Suprapubic skin (tissue), 4 donors: ENCODE measurements at regions not wholly inside any gene's neighbourhood (a gene's known extent, or its start where the extent isn't known, plus 50 kb on each side); places are given as distances from the start of the nearest gene placed in this dataset.
"Not testable (repeated sequence)": the region's sequence is repeated elsewhere in the genome, so short reads cannot be mapped to it uniquely, and the experiment has no call there.

ENCODE experiments used
- DNase-seq, 2 donors: peaks; one replicate each; pipeline ENCODE4 v3.0.0-alpha.2; 2019; ENCODE audit warnings: low spot score in 2 of 2
- H3K27ac ChIP-seq: fragments of 200-600 bp; sonication (generic); one replicate; pipeline ENCODE4 v1.5.1; 2019
- H3K27me3 ChIP-seq: fragments of 200-600 bp; sonication (generic); one replicate; pipeline ENCODE4 v1.5.1; 2019
- H3K36me3 ChIP-seq: fragments of 200-600 bp; sonication (generic); one replicate; pipeline ENCODE4 v1.5.1; 2019
- H3K4me1 ChIP-seq: fragments of 200-600 bp; sonication (generic); one replicate; pipeline ENCODE4 v1.5.1; 2019
- H3K4me3 ChIP-seq: fragments of 200-600 bp; sonication (generic); one replicate; pipeline ENCODE4 v1.5.1; 2019; ENCODE audit warnings: mild to moderate bottlenecking
- H3K9me3 ChIP-seq: fragments of 200-600 bp; sonication (generic); one replicate; pipeline ENCODE4 v1.5.1; 2019
- CTCF ChIP-seq, 2 donors: fragments of 200-600 bp in 1 of 2; fragments of 450-650 bp in 1 of 2; sonication (generic) in 1 of 2; IDR thresholded peaks; one replicate each; pipeline ENCODE4 v1.5.1; 2016 to 2019; ENCODE audit warnings: antibody characterized with exemption in 2 of 2, mild to moderate bottlenecking in 1 of 2, moderate library complexity in 1 of 2
- EP300 ChIP-seq: sonication (generic); formaldehyde crosslinking; IDR thresholded peaks from one replicate; pipeline ENCODE4 v1.6.1; 2017; ENCODE audit warnings: antibody characterized with exemption
- POLR2A ChIP-seq, 2 donors: fragments of 450-650 bp; IDR thresholded peaks; one replicate each; pipeline ENCODE4 v1.6.1; 2017; ENCODE audit warnings: antibody characterized with exemption in 2 of 2, mild to moderate bottlenecking in 2 of 2, moderate library complexity in 2 of 2
- POLR2AphosphoS5 ChIP-seq, 3 donors: sonication (generic); formaldehyde crosslinking; IDR thresholded peaks; one replicate each; pipeline ENCODE4 v1.6.1; 2017; ENCODE audit warnings: antibody characterized with exemption in 3 of 3
- WGBS: methylation state at CpG from one replicate; pipeline ENCODE4 v1.1.5; 2018; 5-methylcytosine and 5-hydroxymethylcytosine counted together

GRCh38 chr2:125330133-125330532 is 1305.0 kb downstream of the CNTNAP5 start:
- Histone ChIP-seq H3K4me3 (no peak overlapping the region), H3K27ac (no peak overlapping the region), H3K27me3 (no peaks in the 10 kb centered on the region), H3K4me1 (no peaks in the 10 kb centered on the region), H3K9me3 (no peaks in the 10 kb centered on the region), H3K36me3 (no peaks in the 10 kb centered on the region)
- no peak for DNase-seq
- TF ChIP-seq CTCF (IDR thresholded peaks at IDR 0.05) (no peak), POLR2AphosphoS5 (IDR thresholded peaks at IDR 0.05) (no peak), EP300 (no peak), POLR2A (IDR thresholded peaks at IDR 0.05) (no peak)

DNA sequence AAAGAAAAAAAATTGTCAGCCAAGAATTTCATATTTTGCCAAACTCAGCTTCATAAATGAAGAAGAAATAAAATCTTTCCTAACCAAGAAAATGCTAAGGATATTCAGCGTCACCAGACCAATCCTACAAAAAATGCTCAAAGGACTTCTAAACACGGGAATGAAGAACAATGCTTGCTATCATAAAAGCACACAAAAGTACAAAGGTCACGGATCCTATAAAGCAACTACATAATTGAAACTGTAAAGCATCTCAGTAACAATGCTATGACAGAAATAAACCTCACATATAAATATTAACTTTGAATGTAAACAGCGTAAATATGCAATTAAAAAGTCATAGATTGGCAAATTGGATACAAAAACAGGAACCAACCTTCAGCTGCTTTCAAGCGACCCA is 1314.6 kb upstream of the GYPC start:
- no peak overlapping the region for H3K27ac ChIP-seq
- no peaks in the 10 kb centered on the region for H3K36me3 ChIP-seq
- no peaks in the 10 kb centered on the region for H3K4me1 ChIP-seq
- TF ChIP-seq CTCF (IDR thresholded peaks at IDR 0.05) (no peak), POLR2AphosphoS5 (IDR thresholded peaks at IDR 0.05) (no peak), POLR2A (IDR thresholded peaks at IDR 0.05) (no peak), EP300 (no peak)
- DNase-seq, result no peak
- no peaks in the 10 kb centered on the region for H3K9me3 ChIP-seq
- no peaks in the 10 kb centered on the region for H3K27me3 ChIP-seq
- 89% methylated on average over 5 of the region's 5 CpGs for WGBS
- H3K4me3 ChIP-seq, result no peak overlapping the region

DNA sequence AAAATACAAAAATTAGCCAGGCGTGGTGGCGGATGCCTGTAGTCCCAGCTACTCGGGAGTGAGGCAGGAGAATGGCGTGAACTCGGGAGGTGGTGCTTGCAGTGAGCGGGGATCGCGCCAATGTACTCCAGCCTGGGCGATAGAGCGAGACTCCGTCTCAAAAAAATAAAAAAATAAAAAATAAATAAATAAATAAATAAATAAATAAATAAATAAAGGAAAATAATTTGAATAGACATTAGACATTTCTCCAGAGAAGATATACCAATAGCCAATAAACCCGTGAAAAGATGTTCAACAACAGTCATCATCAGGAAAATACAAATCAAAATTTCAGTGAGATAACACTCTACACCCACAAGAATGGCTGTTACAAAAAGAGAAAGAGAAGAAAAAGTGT is 1302.4 kb upstream of the GYPC start:
- not testable (repeated sequence) for H3K27ac ChIP-seq, H3K4me1 ChIP-seq, H3K4me3 ChIP-seq, H3K27me3 ChIP-seq, H3K36me3 ChIP-seq, H3K9me3 ChIP-seq, DNase-seq
- WGBS, result 92% methylated on average over 12 of the region's 12 CpGs

DNA sequence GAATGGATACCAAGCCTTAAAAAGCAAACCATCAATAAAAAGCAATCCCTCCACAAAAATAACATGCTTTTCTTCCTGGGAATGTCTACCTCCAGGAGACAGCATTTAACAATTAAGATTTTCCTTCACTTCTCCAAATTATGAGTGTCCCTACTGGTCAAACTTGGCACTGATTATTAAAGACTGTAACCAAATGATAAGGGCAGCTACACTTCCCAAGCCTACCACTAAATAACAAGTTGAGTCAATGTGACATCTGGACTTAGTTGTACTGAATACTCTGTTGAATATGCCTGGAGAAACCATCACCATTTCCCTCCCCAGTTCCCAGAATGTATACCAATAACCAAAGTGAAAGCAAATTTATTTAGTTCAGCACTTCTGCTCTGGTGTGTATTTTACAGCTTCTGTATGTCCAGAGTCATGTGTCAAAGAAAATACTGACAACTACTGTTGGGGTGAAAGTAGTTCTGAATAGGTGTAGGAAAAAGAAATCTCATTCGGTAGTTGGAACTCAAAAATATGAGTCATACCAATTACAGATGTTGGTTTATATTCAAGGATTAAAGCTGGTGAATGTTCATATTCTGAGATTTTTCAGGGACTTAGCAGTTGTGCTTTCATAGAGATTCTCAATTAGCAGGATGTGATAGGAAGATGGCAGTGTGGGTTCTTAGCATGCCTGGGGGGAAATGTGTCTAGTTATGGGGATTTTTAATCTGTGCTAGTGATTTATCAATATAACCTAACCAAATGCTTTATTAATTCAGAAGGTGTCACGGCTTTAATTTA is 1291.6 kb upstream of the GYPC start:
- peaks cover 3% of the 10 kb centered on the region for H3K9me3 ChIP-seq
- H3K27me3 ChIP-seq, result no peaks in the 10 kb centered on the region
- H3K36me3 ChIP-seq, result no peaks in the 10 kb centered on the region
- TF ChIP-seq EP300, result no peak
- no peak for TF ChIP-seq POLR2A (IDR thresholded peaks at IDR 0.05)
- no peak for TF ChIP-seq POLR2AphosphoS5 (IDR thresholded peaks at IDR 0.05)
- no peak for TF ChIP-seq CTCF (IDR thresholded peaks at IDR 0.05)
- no peak overlapping the region for H3K4me3 ChIP-seq
- no peak for DNase-seq
- no peaks in the 10 kb centered on the region for H3K4me1 ChIP-seq
- WGBS, result 58% methylated on average over 2 of the region's 2 CpGs
- H3K27ac ChIP-seq, result no peak overlapping the region

DNA sequence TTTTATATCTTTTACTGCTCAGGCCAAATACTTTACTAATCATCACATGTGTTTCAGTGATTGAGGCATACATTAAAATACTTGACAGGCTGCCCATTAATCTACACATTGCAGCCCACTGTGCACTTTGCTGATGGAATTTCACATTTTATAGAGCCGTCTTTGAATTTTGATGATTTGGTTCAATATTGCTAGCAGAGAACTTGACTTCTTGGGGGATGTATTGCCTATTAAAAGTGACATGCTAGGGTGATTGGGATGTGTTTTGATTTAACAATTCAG is 1291.0 kb upstream of the GYPC start:
- TF ChIP-seq POLR2A (IDR thresholded peaks at IDR 0.05) (no peak), EP300 (no peak), CTCF (IDR thresholded peaks at IDR 0.05) (no peak), POLR2AphosphoS5 (IDR thresholded peaks at IDR 0.05) (no peak)
- H3K9me3 ChIP-seq, result peaks cover 3% of the 10 kb centered on the region
- H3K4me3 ChIP-seq, result no peak overlapping the region
- H3K36me3 ChIP-seq, result no peaks in the 10 kb centered on the region
- DNase-seq, result no peak
- WGBS, result 66% methylated on average over 1 of the region's 1 CpG
- H3K27me3 ChIP-seq, result no peaks in the 10 kb centered on the region
- H3K27ac ChIP-seq, result no peak overlapping the region
- H3K4me1 ChIP-seq, result no peaks in the 10 kb centered on the region

GRCh38 chr2:125371867-125372266 is 1284.1 kb upstream of the GYPC start:
- TF ChIP-seq CTCF (IDR thresholded peaks at IDR 0.05) (no peak), EP300 (no peak), POLR2A (IDR thresholded peaks at IDR 0.05) (no peak), POLR2AphosphoS5 (IDR thresholded peaks at IDR 0.05) (no peak)
- DNase-seq, result no peak
- Histone ChIP-seq H3K27me3 (no peaks in the 10 kb centered on the region), H3K4me3 (no peak overlapping the region), H3K36me3 (no peaks in the 10 kb centered on the region), H3K27ac (no peak overlapping the region), H3K4me1 (no peaks in the 10 kb centered on the region), H3K9me3 (peaks cover 3% of the 10 kb centered on the region)
